ENCODE measurements at regions not wholly inside any gene's neighbourhood (a gene's known extent, or its start where the extent isn't known, plus 50 kb on each side); places are given as distances from the start of the nearest gene placed in this dataset.
"Not testable (repeated sequence)": the region's sequence is repeated elsewhere in the genome, so short reads cannot be mapped to it uniquely, and the experiment has no call there.

GRCh38 chr5:154646745-154647113, 108.4 kb upstream of the LARP1 start:
- H3K27me3 ChIP-seq (replicated peaks; ENCODE audit: control insufficient read depth, insufficient read depth, low read length, poor library complexity, severe bottlenecking), result peaks cover 3% of the 10 kb centered on the region
- H3K4me1 ChIP-seq (ENCODE audit: control insufficient read depth, insufficient read depth, low read length, poor library complexity, severe bottlenecking), result peaks cover 7% of the 10 kb centered on the region
- H3K9me3 ChIP-seq (ENCODE audit: control insufficient read depth, low read length), result no peaks in the 10 kb centered on the region
- no peak overlapping the region for H3K27ac ChIP-seq (ENCODE audit: insufficient read depth, low read length, poor library complexity, severe bottlenecking)
- no peak for DNase-seq
- H3K36me3 ChIP-seq (ENCODE audit: control insufficient read depth, insufficient read depth, low read length), result no peaks in the 10 kb centered on the region
- peak overlapping the region; percentile 28 for H3K4me3 ChIP-seq (ENCODE audit: insufficient read depth, low read depth, low read length, poor library complexity, severe bottlenecking)

- H3K27ac ChIP-seq (ENCODE audit: insufficient read depth, low read length, poor library complexity, severe bottlenecking), result no peak overlapping the region
- H3K27me3 ChIP-seq (replicated peaks; ENCODE audit: control insufficient read depth, insufficient read depth, low read length, poor library complexity, severe bottlenecking), result peaks cover 3% of the 10 kb centered on the region
- no peaks in the 10 kb centered on the region for H3K36me3 ChIP-seq (ENCODE audit: control insufficient read depth, insufficient read depth, low read length)
- H3K9me3 ChIP-seq (ENCODE audit: control insufficient read depth, low read length), result no peaks in the 10 kb centered on the region
- DNase-seq, result no peak
- H3K4me1 ChIP-seq (ENCODE audit: control insufficient read depth, insufficient read depth, low read length, poor library complexity, severe bottlenecking), result peaks cover 7% of the 10 kb centered on the region
- no peak overlapping the region for H3K4me3 ChIP-seq (ENCODE audit: insufficient read depth, low read depth, low read length, poor library complexity, severe bottlenecking)
These were observed 110.3 kb upstream of the LARP1 start for GRCh38 chr5:154644745-154645411.

GRCh38 chr5:154642499-154643245, 112.5 kb upstream of the LARP1 start:
- Histone ChIP-seq H3K4me3 (ENCODE audit: insufficient read depth, low read depth, low read length, poor library complexity, severe bottlenecking) (no peak overlapping the region), H3K27ac (ENCODE audit: insufficient read depth, low read length, poor library complexity, severe bottlenecking) (no peak overlapping the region), H3K36me3 (ENCODE audit: control insufficient read depth, insufficient read depth, low read length) (no peaks in the 10 kb centered on the region), H3K27me3 (replicated peaks; ENCODE audit: control insufficient read depth, insufficient read depth, low read length, poor library complexity, severe bottlenecking) (no peaks in the 10 kb centered on the region), H3K4me1 (ENCODE audit: control insufficient read depth, insufficient read depth, low read length, poor library complexity, severe bottlenecking) (peaks cover 7% of the 10 kb centered on the region), H3K9me3 (ENCODE audit: control insufficient read depth, low read length) (no peaks in the 10 kb centered on the region)
- DNase-seq, result no peak

- not testable (repeated sequence) for DNase-seq; H3K27me3 ChIP-seq (replicated peaks; ENCODE audit: control insufficient read depth, insufficient read depth, low read length, poor library complexity, severe bottlenecking); H3K27ac ChIP-seq (ENCODE audit: insufficient read depth, low read length, poor library complexity, severe bottlenecking); H3K4me1 ChIP-seq (ENCODE audit: control insufficient read depth, insufficient read depth, low read length, poor library complexity, severe bottlenecking); H3K9me3 ChIP-seq (ENCODE audit: control insufficient read depth, low read length); H3K4me3 ChIP-seq (ENCODE audit: insufficient read depth, low read depth, low read length, poor library complexity, severe bottlenecking); H3K36me3 ChIP-seq (ENCODE audit: control insufficient read depth, insufficient read depth, low read length)
These were observed 114.9 kb upstream of the LARP1 start for GRCh38 chr5:154640213-154640831.

GRCh38 chr5:154636786-154637185, 118.4 kb upstream of the LARP1 start:
- H3K27me3 ChIP-seq (replicated peaks; ENCODE audit: control insufficient read depth, insufficient read depth, low read length, poor library complexity, severe bottlenecking); H3K4me3 ChIP-seq (ENCODE audit: insufficient read depth, low read depth, low read length, poor library complexity, severe bottlenecking); H3K9me3 ChIP-seq (ENCODE audit: control insufficient read depth, low read length); H3K36me3 ChIP-seq (ENCODE audit: control insufficient read depth, insufficient read depth, low read length); DNase-seq; H3K4me1 ChIP-seq (ENCODE audit: control insufficient read depth, insufficient read depth, low read length, poor library complexity, severe bottlenecking); H3K27ac ChIP-seq (ENCODE audit: insufficient read depth, low read length, poor library complexity, severe bottlenecking): not testable (repeated sequence)

- H3K4me1 ChIP-seq (ENCODE audit: control insufficient read depth, insufficient read depth, low read length, poor library complexity, severe bottlenecking), result not testable (repeated sequence)
These were observed 118.9 kb upstream of the LARP1 start for GRCh38 chr5:154636271-154636670.

GRCh38 chr5:154633744-154634143, 121.4 kb upstream of the LARP1 start:
- not testable (repeated sequence) for H3K27ac ChIP-seq (ENCODE audit: insufficient read depth, low read length, poor library complexity, severe bottlenecking); H3K36me3 ChIP-seq (ENCODE audit: control insufficient read depth, insufficient read depth, low read length); H3K27me3 ChIP-seq (replicated peaks; ENCODE audit: control insufficient read depth, insufficient read depth, low read length, poor library complexity, severe bottlenecking); H3K4me3 ChIP-seq (ENCODE audit: insufficient read depth, low read depth, low read length, poor library complexity, severe bottlenecking); H3K9me3 ChIP-seq (ENCODE audit: control insufficient read depth, low read length); H3K4me1 ChIP-seq (ENCODE audit: control insufficient read depth, insufficient read depth, low read length, poor library complexity, severe bottlenecking); DNase-seq

More at GRCh38 chr5:154636271-154636670, 118.9 kb upstream of the LARP1 start:
- not testable (repeated sequence) for H3K27me3 ChIP-seq (replicated peaks; ENCODE audit: control insufficient read depth, insufficient read depth, low read length, poor library complexity, severe bottlenecking); H3K9me3 ChIP-seq (ENCODE audit: control insufficient read depth, low read length); DNase-seq; H3K4me3 ChIP-seq (ENCODE audit: insufficient read depth, low read depth, low read length, poor library complexity, severe bottlenecking); H3K27ac ChIP-seq (ENCODE audit: insufficient read depth, low read length, poor library complexity, severe bottlenecking); H3K36me3 ChIP-seq (ENCODE audit: control insufficient read depth, insufficient read depth, low read length)

GRCh38 chr5:154631141-154631540, 124.0 kb upstream of the LARP1 start:
- Histone ChIP-seq H3K9me3 (ENCODE audit: control insufficient read depth, low read length) (no peaks in the 10 kb centered on the region), H3K27ac (ENCODE audit: insufficient read depth, low read length, poor library complexity, severe bottlenecking) (no peak overlapping the region), H3K36me3 (ENCODE audit: control insufficient read depth, insufficient read depth, low read length) (no peaks in the 10 kb centered on the region), H3K4me3 (ENCODE audit: insufficient read depth, low read depth, low read length, poor library complexity, severe bottlenecking) (no peak overlapping the region), H3K4me1 (ENCODE audit: control insufficient read depth, insufficient read depth, low read length, poor library complexity, severe bottlenecking) (no peaks in the 10 kb centered on the region), H3K27me3 (replicated peaks; ENCODE audit: control insufficient read depth, insufficient read depth, low read length, poor library complexity, severe bottlenecking) (no peaks in the 10 kb centered on the region)
- no peak for DNase-seq

- no peaks in the 10 kb centered on the region for H3K9me3 ChIP-seq (ENCODE audit: control insufficient read depth, low read length)
- H3K36me3 ChIP-seq (ENCODE audit: control insufficient read depth, insufficient read depth, low read length), result no peaks in the 10 kb centered on the region
- no peaks in the 10 kb centered on the region for H3K27me3 ChIP-seq (replicated peaks; ENCODE audit: control insufficient read depth, insufficient read depth, low read length, poor library complexity, severe bottlenecking)
- no peak overlapping the region for H3K27ac ChIP-seq (ENCODE audit: insufficient read depth, low read length, poor library complexity, severe bottlenecking)
- H3K4me1 ChIP-seq (ENCODE audit: control insufficient read depth, insufficient read depth, low read length, poor library complexity, severe bottlenecking), result no peaks in the 10 kb centered on the region
- no peak for DNase-seq
- H3K4me3 ChIP-seq (ENCODE audit: insufficient read depth, low read depth, low read length, poor library complexity, severe bottlenecking), result no peak overlapping the region
These were observed 124.8 kb upstream of the LARP1 start for GRCh38 chr5:154630410-154630809.

- Histone ChIP-seq H3K4me1 (ENCODE audit: control insufficient read depth, insufficient read depth, low read length, poor library complexity, severe bottlenecking) (no peaks in the 10 kb centered on the region), H3K27me3 (replicated peaks; ENCODE audit: control insufficient read depth, insufficient read depth, low read length, poor library complexity, severe bottlenecking) (no peaks in the 10 kb centered on the region), H3K36me3 (ENCODE audit: control insufficient read depth, insufficient read depth, low read length) (no peaks in the 10 kb centered on the region), H3K4me3 (ENCODE audit: insufficient read depth, low read depth, low read length, poor library complexity, severe bottlenecking) (no peak overlapping the region), H3K9me3 (ENCODE audit: control insufficient read depth, low read length) (no peaks in the 10 kb centered on the region), H3K27ac (ENCODE audit: insufficient read depth, low read length, poor library complexity, severe bottlenecking) (no peak overlapping the region)
- DNase-seq, result no peak
These were observed 126.5 kb upstream of the LARP1 start for GRCh38 chr5:154628685-154629084.
